Testis (tissue), 2 donors: ENCODE measurements at regions not wholly inside any gene's neighbourhood (a gene's known extent, or its start where the extent isn't known, plus 50 kb on each side); places are given as distances from the start of the nearest gene placed in this dataset.

Experiments used
- POLR2A ChIP-seq: fragments of 450-650 bp; IDR thresholded peaks from one replicate; pipeline ENCODE4 v1.6.1; 2017; ENCODE audit warnings: antibody characterized with exemption, mild to moderate bottlenecking, moderate library complexity
- TF ChIP-seq, protein P1 (sequence below), 3 experiments: fragments of 450-650 bp in 2 of 3; fragments of 200-600 bp in 1 of 3; sonication (generic) in 1 of 3; IDR thresholded peaks; one replicate each; pipeline ENCODE4 v1.5.1; 2016 to 2019; ENCODE audit warnings: antibody characterized with exemption in 3 of 3, mild to moderate bottlenecking in 2 of 3, moderate library complexity in 1 of 3

DNA sequence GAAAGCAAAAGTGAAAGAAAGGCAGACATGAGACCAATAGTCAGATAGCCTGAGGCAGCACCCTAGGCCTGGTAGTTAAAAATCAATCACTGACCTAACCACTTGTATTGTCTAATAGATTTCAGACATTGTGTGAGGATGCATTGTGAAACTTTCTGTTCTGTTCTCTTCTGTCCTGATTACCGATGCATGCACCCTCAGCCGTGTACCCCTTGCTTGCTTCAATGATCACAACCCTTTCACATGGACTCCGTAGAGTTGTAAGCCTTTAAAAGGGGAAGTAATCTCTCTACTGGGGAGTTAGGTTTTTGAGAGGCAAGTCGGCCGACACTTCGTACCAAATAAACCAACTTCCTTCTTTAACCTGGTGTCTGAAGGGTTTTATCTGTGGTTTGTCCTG lies 801.6 kb upstream of the TSPY4 start:
- TF ChIP-seq, protein P1, sequence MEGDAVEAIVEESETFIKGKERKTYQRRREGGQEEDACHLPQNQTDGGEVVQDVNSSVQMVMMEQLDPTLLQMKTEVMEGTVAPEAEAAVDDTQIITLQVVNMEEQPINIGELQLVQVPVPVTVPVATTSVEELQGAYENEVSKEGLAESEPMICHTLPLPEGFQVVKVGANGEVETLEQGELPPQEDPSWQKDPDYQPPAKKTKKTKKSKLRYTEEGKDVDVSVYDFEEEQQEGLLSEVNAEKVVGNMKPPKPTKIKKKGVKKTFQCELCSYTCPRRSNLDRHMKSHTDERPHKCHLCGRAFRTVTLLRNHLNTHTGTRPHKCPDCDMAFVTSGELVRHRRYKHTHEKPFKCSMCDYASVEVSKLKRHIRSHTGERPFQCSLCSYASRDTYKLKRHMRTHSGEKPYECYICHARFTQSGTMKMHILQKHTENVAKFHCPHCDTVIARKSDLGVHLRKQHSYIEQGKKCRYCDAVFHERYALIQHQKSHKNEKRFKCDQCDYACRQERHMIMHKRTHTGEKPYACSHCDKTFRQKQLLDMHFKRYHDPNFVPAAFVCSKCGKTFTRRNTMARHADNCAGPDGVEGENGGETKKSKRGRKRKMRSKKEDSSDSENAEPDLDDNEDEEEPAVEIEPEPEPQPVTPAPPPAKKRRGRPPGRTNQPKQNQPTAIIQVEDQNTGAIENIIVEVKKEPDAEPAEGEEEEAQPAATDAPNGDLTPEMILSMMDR (IDR thresholded peaks at IDR 0.05), result no peak
- no peak for TF ChIP-seq POLR2A
